IMR-90 (cell line): ENCODE measurements at regions not wholly inside any gene's neighbourhood (a gene's known extent, or its start where the extent isn't known, plus 50 kb on each side); places are given as distances from the start of the nearest gene placed in this dataset.

ENCODE experiments used
- ATAC-seq: fragments of 200-7000 bp; cut with Tn5 transposase; 2 replicates; pipeline ENCODE4 v1.9.1; 2020; ENCODE audit warnings: low read depth, mild to moderate bottlenecking, moderate library complexity
- BruUV-seq: library from RNA; stranded (reverse); fragments of 400-500 nt; replicated peaks from 2 replicates; lab custom pipeline; 2021; lab: Mats Ljungman, UMichigan
- CTCF ChIA-PET: fragments of 300-600 bp; formaldehyde crosslinking; extraction: SDS; loops from one replicate; lab custom pipeline; 2021; ENCODE audit warnings: antibody characterized with exemption; lab: Yijun Ruan, JAX
- POLR2A ChIA-PET: fragments of 300-600 bp; sonication (Branson Sonifier 250); formaldehyde crosslinking; loops from one replicate; lab custom pipeline; 2022; ENCODE audit warnings: antibody characterized with exemption; ENCODE audit not compliant: unreplicated experiment; lab: Charles Lee
- DNase-seq: peaks from one replicate; pipeline ENCODE4 v3.0.0; 2013
- H2AFZ ChIP-seq: replicated peaks from 2 replicates; pipeline ENCODE3; 2013; ENCODE audit warnings: low read length, mild to moderate bottlenecking; ENCODE audit not compliant: poor library complexity
- H2AK5ac ChIP-seq: 2 replicates; pipeline ENCODE4 v1.6.1; 2013; ENCODE audit warnings: low read depth, low read length, inconsistent platforms
- H2AK9ac ChIP-seq: replicated peaks from 2 replicates; pipeline ENCODE3; 2013; ENCODE audit warnings: mild to moderate bottlenecking, low read depth, low read length, moderate library complexity; ENCODE audit not compliant: poor library complexity
- H2BK120ac ChIP-seq: 2 replicates; pipeline ENCODE4 v1.6.1; 2013; ENCODE audit warnings: low read depth, low read length, inconsistent platforms
- H2BK15ac ChIP-seq: 3 replicates; pipeline ENCODE4 v1.6.1; 2013; ENCODE audit warnings: low read depth, low read length, inconsistent platforms
- H2BK20ac ChIP-seq: 2 replicates; pipeline ENCODE4 v1.6.1; 2013; ENCODE audit warnings: low read depth, mild to moderate bottlenecking, inconsistent platforms, low read length, moderate library complexity
- H2BK5ac ChIP-seq: 2 replicates; pipeline ENCODE4 v1.6.1; 2013; ENCODE audit warnings: mild to moderate bottlenecking, low read depth, low read length, inconsistent platforms; ENCODE audit not compliant: poor library complexity, severe bottlenecking
- H3K14ac ChIP-seq: replicated peaks from 2 replicates; pipeline ENCODE4 v1.6.1; 2013; ENCODE audit warnings: low read depth, low read length, inconsistent platforms
- H3K18ac ChIP-seq: 2 replicates; pipeline ENCODE4 v1.6.1; 2013; ENCODE audit warnings: low read depth, low read length, control low read depth
- H3K23ac ChIP-seq: 2 replicates; pipeline ENCODE4 v1.6.1; 2013; ENCODE audit warnings: low read depth, low read length, inconsistent platforms
- H3K27ac ChIP-seq: 2 replicates; pipeline ENCODE4 v1.5.1; 2013; ENCODE audit warnings: mild to moderate bottlenecking, control low read depth, low read length; ENCODE audit not compliant: insufficient read depth
- H3K27me3 ChIP-seq: 2 replicates; pipeline ENCODE4 v1.6.1; 2013; ENCODE audit warnings: low read length; ENCODE audit not compliant: control insufficient read depth, insufficient read depth
- H3K36me3 ChIP-seq: 2 replicates; pipeline ENCODE4 v1.6.1; 2013; ENCODE audit warnings: low read length, mixed read lengths; ENCODE audit not compliant: control insufficient read depth, insufficient read depth
- H3K4ac ChIP-seq: 2 replicates; pipeline ENCODE4 v1.6.1; 2013; ENCODE audit warnings: low read depth, low read length, inconsistent platforms
- H3K4me1 ChIP-seq: 2 replicates; pipeline ENCODE4 v1.6.1; 2013; ENCODE audit warnings: low read length, mixed read lengths; ENCODE audit not compliant: control insufficient read depth, insufficient read depth
- H3K4me2 ChIP-seq: 2 replicates; pipeline ENCODE4 v1.6.1; 2013; ENCODE audit warnings: low read depth, mild to moderate bottlenecking, control low read depth, low read length, moderate library complexity
- H3K4me3 ChIP-seq: 2 replicates; pipeline ENCODE4 v1.5.1; 2013; ENCODE audit warnings: low read depth, mild to moderate bottlenecking, control low read depth, low read length, moderate library complexity; ENCODE audit not compliant: insufficient read depth
- H3K56ac ChIP-seq: 2 replicates; pipeline ENCODE4 v1.6.1; 2013; ENCODE audit warnings: low read length, inconsistent platforms; ENCODE audit not compliant: insufficient read depth; ENCODE audit errors: extremely low read depth
- H3K79me1 ChIP-seq, 2 experiments: 2 replicates each; pipeline ENCODE4 v1.6.1; 2013; ENCODE audit warnings: low read length in 2 of 2, inconsistent platforms in 1 of 2, low read depth in 1 of 2
- H3K9ac ChIP-seq: 2 replicates; pipeline ENCODE4 v1.6.1; 2013; ENCODE audit warnings: low read depth, low read length, control low read depth
- H3K9me1 ChIP-seq: 2 replicates; pipeline ENCODE4 v1.6.1; 2013; ENCODE audit warnings: low read length, inconsistent platforms; ENCODE audit not compliant: insufficient read depth
- H3K9me3 ChIP-seq: 2 replicates; pipeline ENCODE4 v1.6.1; 2013; ENCODE audit warnings: low read length; ENCODE audit not compliant: control insufficient read depth, insufficient read depth
- H4K20me1 ChIP-seq: 2 replicates; pipeline ENCODE4 v1.6.1; 2013; ENCODE audit warnings: low read length, inconsistent platforms; ENCODE audit not compliant: insufficient read depth
- H4K5ac ChIP-seq: 2 replicates; pipeline ENCODE4 v1.6.1; 2013; ENCODE audit warnings: mild to moderate bottlenecking, low read depth, low read length, control low read depth
- H4K8ac ChIP-seq, 2 experiments: 2 replicates each; pipeline ENCODE4 v1.6.1; 2013; ENCODE audit warnings: low read depth in 2 of 2, low read length in 2 of 2, control low read depth in 1 of 2, inconsistent platforms in 1 of 2
- H4K91ac ChIP-seq: 2 replicates; pipeline ENCODE4 v1.6.1; 2013; ENCODE audit warnings: low read depth, low read length, inconsistent platforms; ENCODE audit not compliant: insufficient read depth
- BHLHE40 ChIP-seq: fragments of 150-350 bp; IDR thresholded peaks from 2 replicates; pipeline ENCODE4 v1.6.1; 2016; ENCODE audit warnings: mild to moderate bottlenecking, low read depth, low read length
- CEBPB ChIP-seq: IDR thresholded peaks from 2 replicates; pipeline ENCODE4 v1.6.1; 2012; ENCODE audit warnings: low read depth, low read length, improper control_type of control experiment
- CHD1 ChIP-seq: IDR thresholded peaks from 2 replicates; pipeline ENCODE4 v1.6.1; 2012; ENCODE audit warnings: low read depth, low read length, improper control_type of control experiment
- FOS ChIP-seq: fragments of 150-350 bp; IDR thresholded peaks from 2 replicates; pipeline ENCODE4 v1.6.1; 2016; ENCODE audit warnings: low read depth, low read length
- MAFK ChIP-seq: IDR thresholded peaks from 2 replicates; pipeline ENCODE4 v1.6.1; 2012; ENCODE audit warnings: low read depth, low read length, improper control_type of control experiment
- MAZ ChIP-seq: IDR thresholded peaks from 2 replicates; pipeline ENCODE4 v1.6.1; 2012; ENCODE audit warnings: low read depth, mild to moderate bottlenecking, low read length, improper control_type of control experiment, moderate library complexity, borderline replicate concordance
- MXI1 ChIP-seq: IDR thresholded peaks from 2 replicates; pipeline ENCODE4 v1.6.1; 2012; ENCODE audit warnings: low read depth, mild to moderate bottlenecking, low read length, moderate library complexity, borderline replicate concordance
- NFE2L2 ChIP-seq: fragments of 150-350 bp; IDR thresholded peaks from 2 replicates; pipeline ENCODE4 v1.6.1; 2016; ENCODE audit warnings: low read depth, mild to moderate bottlenecking, low read length
- POLR2A ChIP-seq: IDR thresholded peaks from 2 replicates; pipeline ENCODE4 v1.6.1; 2012; ENCODE audit warnings: mild to moderate bottlenecking, low read depth, low read length
- RAD21 ChIP-seq: IDR thresholded peaks from 2 replicates; pipeline ENCODE4 v1.6.1; 2012; ENCODE audit warnings: low read length, improper control_type of control experiment
- RCOR1 ChIP-seq: IDR thresholded peaks from 2 replicates; pipeline ENCODE4 v1.6.1; 2012; ENCODE audit warnings: mild to moderate bottlenecking, low read length, improper control_type of control experiment; ENCODE audit not compliant: insufficient replicate concordance
- RFX5 ChIP-seq: IDR thresholded peaks from 2 replicates; pipeline ENCODE4 v1.8.0; 2012; ENCODE audit warnings: low read depth, mild to moderate bottlenecking, low read length, moderate library complexity
- SMC3 ChIP-seq: fragments of 150-350 bp; IDR thresholded peaks from 2 replicates; pipeline ENCODE4 v1.6.1; 2016; ENCODE audit warnings: low read depth, mild to moderate bottlenecking, antibody characterized with exemption, low read length, moderate library complexity
- WGBS, 2 experiments: methylation state at CpG; one replicate each; pipeline versions ENCODE4 v1.1.5 to v1.1.7; 2013; ENCODE audit warnings: missing lambda C conversion rate in 2 of 2; ENCODE audit not compliant: insufficient read length in 1 of 2; ENCODE audit errors: extremely low coverage in 2 of 2; 5-methylcytosine and 5-hydroxymethylcytosine counted together
- dilution Hi-C: fragments of 300-500 bp; cut with HindIII; formaldehyde crosslinking; loops from one replicate; pipeline ENCODE4 v1.14.3; 2018; ENCODE audit warnings: low sequenced_read_pairs; ENCODE audit not compliant: unreplicated experiment
- in situ Hi-C: fragments of 300-500 bp; cut with MboI; formaldehyde crosslinking; loops from 3 replicates; pipeline ENCODE4 v1.14.3; 2019; ENCODE audit warnings: low sequenced_read_pairs, inconsistent platforms, mixed read lengths
- intact Hi-C: fragments of 100-400 bp; cut with micrococcal nuclease; formaldehyde crosslinking; loops from 2 replicates; pipeline ENCODE4 v1.10.0; 2022
- TF ChIP-seq, protein P1 (sequence below): conservative IDR thresholded peaks from 2 replicates; pipeline ENCODE4 v1.5.1; 2012; ENCODE audit warnings: mild to moderate bottlenecking, low read depth, low read length, improper control_type of control experiment
- TF ChIP-seq, protein P2 (sequence below): fragments of 150-350 bp; IDR thresholded peaks from 2 replicates; pipeline ENCODE4 v1.6.1; 2017; ENCODE audit warnings: mild to moderate bottlenecking, antibody characterized with exemption, low read length, low read depth
- TF ChIP-seq, protein P3 (sequence below): fragments of 150-350 bp; IDR thresholded peaks from 2 replicates; pipeline ENCODE4 v1.6.1; 2016; ENCODE audit warnings: low read depth, mild to moderate bottlenecking, low read length, moderate library complexity, borderline replicate concordance

DNA sequence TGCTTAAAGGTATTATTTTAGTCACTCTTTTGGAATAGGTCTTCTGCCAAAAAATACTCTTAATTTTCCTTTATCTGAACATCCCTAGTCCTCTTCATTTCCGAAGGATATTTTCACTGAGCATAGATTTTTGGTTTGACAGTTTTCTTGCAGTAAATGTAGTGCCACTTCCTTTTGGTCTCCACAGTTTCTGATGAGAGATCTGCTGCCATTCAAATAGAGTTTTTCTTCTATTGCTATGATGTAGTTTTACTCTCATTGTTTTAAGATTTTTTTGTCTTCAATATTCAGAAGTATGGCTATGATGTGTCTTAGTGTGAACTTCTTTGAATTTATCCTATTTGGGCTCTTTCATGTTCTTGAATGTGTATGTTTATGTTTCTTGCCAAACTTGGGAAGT lies 281.1 kb upstream of the SORL1-AS1 start:
- no peak overlapping the region for H4K91ac ChIP-seq
- no peak for ATAC-seq
- H4K5ac ChIP-seq: no peak overlapping the region
- H3K18ac ChIP-seq: no peak overlapping the region
- no peak overlapping the region for H3K27ac ChIP-seq
- no peak overlapping the region for H3K4me2 ChIP-seq
- H3K36me3 ChIP-seq: no peaks in the 10 kb centered on the region
- H3K56ac ChIP-seq: no peak overlapping the region
- H3K23ac ChIP-seq: no peak overlapping the region
- H2AFZ ChIP-seq: no peak overlapping the region
- POLR2A ChIA-PET: no interaction called here
- TF ChIP-seq BHLHE40: no peak
- TF ChIP-seq RAD21: no peak
- no peak for TF ChIP-seq POLR2A
- TF ChIP-seq MAZ: no peak
- TF ChIP-seq, protein P1, sequence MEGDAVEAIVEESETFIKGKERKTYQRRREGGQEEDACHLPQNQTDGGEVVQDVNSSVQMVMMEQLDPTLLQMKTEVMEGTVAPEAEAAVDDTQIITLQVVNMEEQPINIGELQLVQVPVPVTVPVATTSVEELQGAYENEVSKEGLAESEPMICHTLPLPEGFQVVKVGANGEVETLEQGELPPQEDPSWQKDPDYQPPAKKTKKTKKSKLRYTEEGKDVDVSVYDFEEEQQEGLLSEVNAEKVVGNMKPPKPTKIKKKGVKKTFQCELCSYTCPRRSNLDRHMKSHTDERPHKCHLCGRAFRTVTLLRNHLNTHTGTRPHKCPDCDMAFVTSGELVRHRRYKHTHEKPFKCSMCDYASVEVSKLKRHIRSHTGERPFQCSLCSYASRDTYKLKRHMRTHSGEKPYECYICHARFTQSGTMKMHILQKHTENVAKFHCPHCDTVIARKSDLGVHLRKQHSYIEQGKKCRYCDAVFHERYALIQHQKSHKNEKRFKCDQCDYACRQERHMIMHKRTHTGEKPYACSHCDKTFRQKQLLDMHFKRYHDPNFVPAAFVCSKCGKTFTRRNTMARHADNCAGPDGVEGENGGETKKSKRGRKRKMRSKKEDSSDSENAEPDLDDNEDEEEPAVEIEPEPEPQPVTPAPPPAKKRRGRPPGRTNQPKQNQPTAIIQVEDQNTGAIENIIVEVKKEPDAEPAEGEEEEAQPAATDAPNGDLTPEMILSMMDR: no peak
- no peak for TF ChIP-seq NFE2L2
- TF ChIP-seq, protein P2, sequence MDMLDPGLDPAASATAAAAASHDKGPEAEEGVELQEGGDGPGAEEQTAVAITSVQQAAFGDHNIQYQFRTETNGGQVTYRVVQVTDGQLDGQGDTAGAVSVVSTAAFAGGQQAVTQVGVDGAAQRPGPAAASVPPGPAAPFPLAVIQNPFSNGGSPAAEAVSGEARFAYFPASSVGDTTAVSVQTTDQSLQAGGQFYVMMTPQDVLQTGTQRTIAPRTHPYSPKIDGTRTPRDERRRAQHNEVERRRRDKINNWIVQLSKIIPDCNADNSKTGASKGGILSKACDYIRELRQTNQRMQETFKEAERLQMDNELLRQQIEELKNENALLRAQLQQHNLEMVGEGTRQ: no peak
- TF ChIP-seq, protein P3, sequence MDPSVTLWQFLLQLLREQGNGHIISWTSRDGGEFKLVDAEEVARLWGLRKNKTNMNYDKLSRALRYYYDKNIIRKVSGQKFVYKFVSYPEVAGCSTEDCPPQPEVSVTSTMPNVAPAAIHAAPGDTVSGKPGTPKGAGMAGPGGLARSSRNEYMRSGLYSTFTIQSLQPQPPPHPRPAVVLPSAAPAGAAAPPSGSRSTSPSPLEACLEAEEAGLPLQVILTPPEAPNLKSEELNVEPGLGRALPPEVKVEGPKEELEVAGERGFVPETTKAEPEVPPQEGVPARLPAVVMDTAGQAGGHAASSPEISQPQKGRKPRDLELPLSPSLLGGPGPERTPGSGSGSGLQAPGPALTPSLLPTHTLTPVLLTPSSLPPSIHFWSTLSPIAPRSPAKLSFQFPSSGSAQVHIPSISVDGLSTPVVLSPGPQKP: no peak
- TF ChIP-seq MAFK: no peak
- no peak for TF ChIP-seq CHD1
- TF ChIP-seq MXI1: no peak
- TF ChIP-seq CEBPB: no peak
- no peak for TF ChIP-seq SMC3
- TF ChIP-seq FOS: no peak
- TF ChIP-seq RCOR1: no peak
- TF ChIP-seq RFX5: no peak
- no peak overlapping the region for H3K9ac ChIP-seq
- no peak overlapping the region for H2AK9ac ChIP-seq
- no peak overlapping the region for H2BK5ac ChIP-seq
- no peak overlapping the region for H2BK120ac ChIP-seq
- no peaks in the 10 kb centered on the region for H3K4me1 ChIP-seq
- H3K4me3 ChIP-seq: no peak overlapping the region
- BruUV-seq: no TSS peak
- H3K9me1 ChIP-seq: no peaks in the 10 kb centered on the region
- H3K9me3 ChIP-seq: no peaks in the 10 kb centered on the region
- no peak for DNase-seq
- CTCF ChIA-PET: interaction anchor here (0.6 kb wide), 2 partner anchors 336 to 393 kb away, joined by 3 to 4 read pairs; no protein-coding TSS in a partner anchor
- no peak overlapping the region for H2AK5ac ChIP-seq
- H4K20me1 ChIP-seq: no peaks in the 10 kb centered on the region
- intact Hi-C loops (no loop called here), in situ Hi-C loops (no loop called here), dilution Hi-C loops (no loop called here)
- H3K79me1 ChIP-seq: no peaks in the 10 kb centered on the region
- H3K14ac ChIP-seq: no peak overlapping the region
- WGBS, 2 experiments: no CpG with 5 or more reads among the region's 1 CpG
- H4K8ac ChIP-seq: no peak overlapping the region
- no peak overlapping the region for H2BK15ac ChIP-seq
- no peaks in the 10 kb centered on the region for H3K27me3 ChIP-seq
- H2BK20ac ChIP-seq: no peak overlapping the region
- H3K4ac ChIP-seq: no peak overlapping the region
